HepG2 (cell line): ENCODE measurements at regions not wholly inside any gene's neighbourhood (a gene's known extent, or its start where the extent isn't known, plus 50 kb on each side); places are given as distances from the start of the nearest gene placed in this dataset.

Experiments
- ATAC-seq: fragments of 200-7000 bp; cut with Tn5 transposase; 3 replicates; pipeline ENCODE4 v1.9.1; 2020; ENCODE audit warnings: mild to moderate bottlenecking, moderate library complexity
- BruUV-seq: library from RNA; stranded (reverse); fragments of 400-500 nt; replicated peaks from 2 replicates; lab custom pipeline; 2021; lab: Mats Ljungman, UMichigan
- CTCF ChIA-PET: fragments of 300-600 bp; formaldehyde crosslinking; extraction: SDS; loops from one replicate; lab custom pipeline; 2021; ENCODE audit warnings: low total read pairs, inconsistent platforms, low intra/inter-chr PET ratio; lab: Yijun Ruan, JAX
- POLR2A ChIA-PET: fragments of 350-600 bp; sonication (Branson Sonifier 250); formaldehyde crosslinking; loops from one replicate; lab custom pipeline; 2020; ENCODE audit warnings: antibody characterized with exemption, inconsistent platforms; lab: Yijun Ruan, JAX
- DNase-seq: peaks from one replicate; pipeline ENCODE4 v3.0.0-alpha.2; 2015; ENCODE audit warnings: low spot score
- FAIRE-seq: peaks from 3 replicates; lab custom pipeline; 2011; peaks lifted over from hg19 to GRCh38; lab: Jason Lieb, UNC
- H2AFZ ChIP-seq: one replicate; pipeline ENCODE4 v1.6.1; 2011; ENCODE audit warnings: low read length, inconsistent platforms
- H3K27ac ChIP-seq: fragments of 300-600 bp; 3 replicates; pipeline ENCODE4 v1.8.0; 2011; ENCODE audit warnings: mixed run types, mild to moderate bottlenecking, mixed read lengths, low read length, inconsistent platforms; ENCODE audit not compliant: insufficient read depth; ENCODE audit errors: extremely low read length
- H3K27me3 ChIP-seq, 2 experiments: fragments of 200-600 bp in 1 of 2; 2 replicates in 1 of 2; 3 replicates in 1 of 2; pipeline versions ENCODE4 v1.6.0 to v1.8.0; 2011; ENCODE audit warnings: low read length in 2 of 2, mild to moderate bottlenecking in 2 of 2, moderate library complexity in 2 of 2, inconsistent platforms in 1 of 2; ENCODE audit not compliant: insufficient read depth in 2 of 2, control insufficient read depth in 1 of 2
- H3K36me3 ChIP-seq, 2 experiments: fragments of 200-600 bp in 1 of 2; replicated peaks in 1 of 2; 2 replicates in 1 of 2; 3 replicates in 1 of 2; pipeline versions ENCODE4 v1.5.1 to v1.8.0; 2011; ENCODE audit warnings: low read length in 2 of 2, inconsistent platforms in 1 of 2; ENCODE audit not compliant: insufficient read depth in 2 of 2, control insufficient read depth in 1 of 2
- H3K4me1 ChIP-seq: 2 replicates; pipeline ENCODE4 v1.5.1; 2012; ENCODE audit warnings: low read length, inconsistent platforms; ENCODE audit not compliant: insufficient read depth
- H3K4me2 ChIP-seq: 2 replicates; pipeline ENCODE4 v1.6.0; 2011; ENCODE audit warnings: low read depth, low read length, inconsistent platforms
- H3K4me3 ChIP-seq, 3 experiments: fragments of 200-600 bp in 1 of 3; sonication (generic), shearing (Covaris generic) in 1 of 3; replicated peaks in 1 of 3; 2 replicates each; pipeline ENCODE4 v1.5.1; 2011 to 2016; ENCODE audit warnings: low read length in 3 of 3, inconsistent platforms in 2 of 3, low read depth in 2 of 3, mild to moderate bottlenecking in 2 of 3, control low read depth in 1 of 3, mixed read lengths in 1 of 3; ENCODE audit not compliant: insufficient read depth in 1 of 3
- H3K79me2 ChIP-seq: one replicate; pipeline ENCODE4 v1.6.1; 2011; ENCODE audit warnings: low read length, inconsistent platforms; ENCODE audit not compliant: insufficient read depth
- H3K9ac ChIP-seq: 2 replicates; pipeline ENCODE4 v1.6.0; 2011; ENCODE audit warnings: mild to moderate bottlenecking, low read depth, low read length, inconsistent platforms; ENCODE audit not compliant: insufficient read depth
- H3K9me3 ChIP-seq: 2 replicates; pipeline ENCODE4 v1.5.1; 2012; ENCODE audit warnings: mild to moderate bottlenecking, low read length
- H4K20me1 ChIP-seq: 2 replicates; pipeline ENCODE4 v1.6.0; 2011; ENCODE audit warnings: inconsistent platforms, mild to moderate bottlenecking, low read length, moderate library complexity; ENCODE audit not compliant: insufficient read depth
- E2F1 ChIP-seq: sonication (generic); formaldehyde crosslinking; IDR thresholded peaks from 2 replicates; pipeline ENCODE4 v1.5.0; 2020; ENCODE audit warnings: missing genetic modification reagents
- MAF1 ChIP-seq: sonication (generic); formaldehyde crosslinking; IDR thresholded peaks from 2 replicates; pipeline ENCODE4 v1.5.0; 2020; ENCODE audit warnings: missing genetic modification reagents, borderline replicate concordance
- MEIS1 ChIP-seq: sonication (generic); formaldehyde crosslinking; IDR thresholded peaks from 2 replicates; pipeline ENCODE4 v1.9.0; 2021; ENCODE audit warnings: mild to moderate bottlenecking, missing genetic modification reagents, moderate library complexity, borderline replicate concordance
- NFRKB ChIP-seq: fragments of 450-650 bp; IDR thresholded peaks from 2 replicates; pipeline ENCODE4 v1.6.1; 2017
- SRSF9 ChIP-seq: fragments of 200-400 bp; formaldehyde crosslinking; IDR thresholded peaks from 2 replicates; pipeline ENCODE4 v1.6.1; 2018; ENCODE audit warnings: borderline replicate concordance, mild to moderate bottlenecking, low read depth, low read length; ENCODE audit not compliant: insufficient read depth, poor library complexity, severe bottlenecking
- THAP8 ChIP-seq: sonication (generic); formaldehyde crosslinking; IDR thresholded peaks from 2 replicates; pipeline ENCODE4 v1.5.1; 2020; ENCODE audit warnings: missing genetic modification reagents, mild to moderate bottlenecking, borderline replicate concordance
- ZNF143 ChIP-seq: sonication (generic); formaldehyde crosslinking; IDR thresholded peaks from 2 replicates; pipeline ENCODE4 v1.4.0; 2020; ENCODE audit warnings: missing genetic modification reagents
- ZNF382 ChIP-seq: sonication (generic); formaldehyde crosslinking; IDR thresholded peaks from 2 replicates; pipeline ENCODE4 v1.5.0; 2020; ENCODE audit warnings: missing genetic modification reagents, mild to moderate bottlenecking, borderline replicate concordance
- ZNF672 ChIP-seq: sonication (generic); formaldehyde crosslinking; IDR thresholded peaks from 2 replicates; pipeline ENCODE4 v1.8.1; 2022; ENCODE audit warnings: missing genetic modification reagents
- ZNF879 ChIP-seq: sonication (generic); formaldehyde crosslinking; IDR thresholded peaks from 2 replicates; pipeline ENCODE4 v1.8.1; 2023; ENCODE audit warnings: missing genetic modification reagents
- WGBS: methylation state at CpG from one replicate; pipeline ENCODE4 v1.1.6; 2017; ENCODE audit warnings: low lambda C conversion rate; 5-methylcytosine and 5-hydroxymethylcytosine counted together
- in situ Hi-C: cut with HindIII; loops from 2 replicates; pipeline ENCODE4 v1.10.0; 2017; ENCODE audit warnings: low pct_unique_long_range_greater_than_20kb; ENCODE audit not compliant: extremely low pct_ligation_motif_present
- intact Hi-C: fragments of 100-400 bp; cut with micrococcal nuclease; formaldehyde crosslinking; loops from one replicate; pipeline ENCODE4 v1.10.0; 2022; ENCODE audit not compliant: unreplicated experiment
- TF ChIP-seq, protein P1 (sequence below): sonication (generic); formaldehyde crosslinking; IDR thresholded peaks from 2 replicates; pipeline ENCODE4 v1.5.0; 2020; ENCODE audit warnings: mild to moderate bottlenecking, missing genetic modification reagents
- TF ChIP-seq, protein P2 (sequence below): sonication (generic); formaldehyde crosslinking; IDR thresholded peaks from one replicate; pipeline ENCODE4 v1.5.1; 2020; ENCODE audit warnings: mild to moderate bottlenecking, missing genetic modification reagents; ENCODE audit errors: not compliant biosample characterization

GRCh38 chr4:171524903-171525302 is 288.3 kb upstream of the GALNTL6 start (continued):
- no peak for TF ChIP-seq NFRKB
- TF ChIP-seq ZNF672 (CRISPR knock-in tag): no peak
- TF ChIP-seq ZNF382: no peak
- TF ChIP-seq MEIS1 (CRISPR knock-in tag): no peak
- TF ChIP-seq MAF1 (CRISPR knock-in tag): no peak
- TF ChIP-seq THAP8: no peak
- no peak for TF ChIP-seq SRSF9
- no peak for TF ChIP-seq ZNF879 (CRISPR knock-in tag)

DNA sequence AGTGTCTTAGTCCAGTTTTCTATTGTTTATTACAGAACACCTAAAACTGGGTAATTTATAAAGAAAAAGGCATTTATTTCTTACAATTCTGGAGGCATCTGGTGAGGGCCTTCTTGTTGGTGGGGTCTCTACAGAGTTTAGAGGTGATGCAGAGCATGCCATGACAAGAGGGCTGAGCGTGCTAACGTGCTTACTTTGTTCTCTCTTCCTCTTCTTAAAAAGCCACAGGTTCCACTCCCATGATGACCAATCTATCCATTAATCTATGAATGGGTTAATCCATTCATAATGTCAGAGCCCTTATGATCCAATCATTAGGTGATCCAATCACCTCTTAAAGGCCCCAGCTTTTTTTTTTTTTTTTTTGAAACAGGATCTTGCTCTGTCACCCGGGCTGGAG is 291.5 kb upstream of the GALNTL6 start:
- Histone ChIP-seq H4K20me1 (no peaks in the 10 kb centered on the region), H3K36me3 (no peaks in the 10 kb centered on the region), H3K27ac (no peak overlapping the region), H3K4me3 (no peak overlapping the region), H3K27me3 (no peaks in the 10 kb centered on the region), H2AFZ (no peak overlapping the region), H3K4me1 (no peaks in the 10 kb centered on the region), H3K9me3 (no peaks in the 10 kb centered on the region), H3K9ac (no peak overlapping the region), H3K79me2 (no peaks in the 10 kb centered on the region), H3K4me2 (no peak overlapping the region)
- ChIA-PET CTCF (no interaction called here), POLR2A (no interaction called here)
- intact Hi-C loops (no loop called here), in situ Hi-C loops (no loop called here)
- DNase-seq: no peak
- 0% methylated on average over 3 of the region's 3 CpGs for WGBS
- BruUV-seq: no TSS peak
- no peak for ATAC-seq
- FAIRE-seq: no peak
- TF ChIP-seq E2F1 (no peak), ZNF143 (no peak)
- TF ChIP-seq, protein P1, sequence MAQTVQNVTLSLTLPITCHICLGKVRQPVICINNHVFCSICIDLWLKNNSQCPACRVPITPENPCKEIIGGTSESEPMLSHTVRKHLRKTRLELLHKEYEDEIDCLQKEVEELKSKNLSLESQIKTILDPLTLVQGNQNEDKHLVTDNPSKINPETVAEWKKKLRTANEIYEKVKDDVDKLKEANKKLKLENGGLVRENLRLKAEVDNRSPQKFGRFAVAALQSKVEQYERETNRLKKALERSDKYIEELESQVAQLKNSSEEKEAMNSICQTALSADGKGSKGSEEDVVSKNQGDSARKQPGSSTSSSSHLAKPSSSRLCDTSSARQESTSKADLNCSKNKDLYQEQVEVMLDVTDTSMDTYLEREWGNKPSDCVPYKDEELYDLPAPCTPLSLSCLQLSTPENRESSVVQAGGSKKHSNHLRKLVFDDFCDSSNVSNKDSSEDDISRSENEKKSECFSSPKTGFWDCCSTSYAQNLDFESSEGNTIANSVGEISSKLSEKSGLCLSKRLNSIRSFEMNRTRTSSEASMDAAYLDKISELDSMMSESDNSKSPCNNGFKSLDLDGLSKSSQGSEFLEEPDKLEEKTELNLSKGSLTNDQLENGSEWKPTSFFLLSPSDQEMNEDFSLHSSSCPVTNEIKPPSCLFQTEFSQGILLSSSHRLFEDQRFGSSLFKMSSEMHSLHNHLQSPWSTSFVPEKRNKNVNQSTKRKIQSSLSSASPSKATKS (CRISPR knock-in tag): no peak
- TF ChIP-seq, protein P2, sequence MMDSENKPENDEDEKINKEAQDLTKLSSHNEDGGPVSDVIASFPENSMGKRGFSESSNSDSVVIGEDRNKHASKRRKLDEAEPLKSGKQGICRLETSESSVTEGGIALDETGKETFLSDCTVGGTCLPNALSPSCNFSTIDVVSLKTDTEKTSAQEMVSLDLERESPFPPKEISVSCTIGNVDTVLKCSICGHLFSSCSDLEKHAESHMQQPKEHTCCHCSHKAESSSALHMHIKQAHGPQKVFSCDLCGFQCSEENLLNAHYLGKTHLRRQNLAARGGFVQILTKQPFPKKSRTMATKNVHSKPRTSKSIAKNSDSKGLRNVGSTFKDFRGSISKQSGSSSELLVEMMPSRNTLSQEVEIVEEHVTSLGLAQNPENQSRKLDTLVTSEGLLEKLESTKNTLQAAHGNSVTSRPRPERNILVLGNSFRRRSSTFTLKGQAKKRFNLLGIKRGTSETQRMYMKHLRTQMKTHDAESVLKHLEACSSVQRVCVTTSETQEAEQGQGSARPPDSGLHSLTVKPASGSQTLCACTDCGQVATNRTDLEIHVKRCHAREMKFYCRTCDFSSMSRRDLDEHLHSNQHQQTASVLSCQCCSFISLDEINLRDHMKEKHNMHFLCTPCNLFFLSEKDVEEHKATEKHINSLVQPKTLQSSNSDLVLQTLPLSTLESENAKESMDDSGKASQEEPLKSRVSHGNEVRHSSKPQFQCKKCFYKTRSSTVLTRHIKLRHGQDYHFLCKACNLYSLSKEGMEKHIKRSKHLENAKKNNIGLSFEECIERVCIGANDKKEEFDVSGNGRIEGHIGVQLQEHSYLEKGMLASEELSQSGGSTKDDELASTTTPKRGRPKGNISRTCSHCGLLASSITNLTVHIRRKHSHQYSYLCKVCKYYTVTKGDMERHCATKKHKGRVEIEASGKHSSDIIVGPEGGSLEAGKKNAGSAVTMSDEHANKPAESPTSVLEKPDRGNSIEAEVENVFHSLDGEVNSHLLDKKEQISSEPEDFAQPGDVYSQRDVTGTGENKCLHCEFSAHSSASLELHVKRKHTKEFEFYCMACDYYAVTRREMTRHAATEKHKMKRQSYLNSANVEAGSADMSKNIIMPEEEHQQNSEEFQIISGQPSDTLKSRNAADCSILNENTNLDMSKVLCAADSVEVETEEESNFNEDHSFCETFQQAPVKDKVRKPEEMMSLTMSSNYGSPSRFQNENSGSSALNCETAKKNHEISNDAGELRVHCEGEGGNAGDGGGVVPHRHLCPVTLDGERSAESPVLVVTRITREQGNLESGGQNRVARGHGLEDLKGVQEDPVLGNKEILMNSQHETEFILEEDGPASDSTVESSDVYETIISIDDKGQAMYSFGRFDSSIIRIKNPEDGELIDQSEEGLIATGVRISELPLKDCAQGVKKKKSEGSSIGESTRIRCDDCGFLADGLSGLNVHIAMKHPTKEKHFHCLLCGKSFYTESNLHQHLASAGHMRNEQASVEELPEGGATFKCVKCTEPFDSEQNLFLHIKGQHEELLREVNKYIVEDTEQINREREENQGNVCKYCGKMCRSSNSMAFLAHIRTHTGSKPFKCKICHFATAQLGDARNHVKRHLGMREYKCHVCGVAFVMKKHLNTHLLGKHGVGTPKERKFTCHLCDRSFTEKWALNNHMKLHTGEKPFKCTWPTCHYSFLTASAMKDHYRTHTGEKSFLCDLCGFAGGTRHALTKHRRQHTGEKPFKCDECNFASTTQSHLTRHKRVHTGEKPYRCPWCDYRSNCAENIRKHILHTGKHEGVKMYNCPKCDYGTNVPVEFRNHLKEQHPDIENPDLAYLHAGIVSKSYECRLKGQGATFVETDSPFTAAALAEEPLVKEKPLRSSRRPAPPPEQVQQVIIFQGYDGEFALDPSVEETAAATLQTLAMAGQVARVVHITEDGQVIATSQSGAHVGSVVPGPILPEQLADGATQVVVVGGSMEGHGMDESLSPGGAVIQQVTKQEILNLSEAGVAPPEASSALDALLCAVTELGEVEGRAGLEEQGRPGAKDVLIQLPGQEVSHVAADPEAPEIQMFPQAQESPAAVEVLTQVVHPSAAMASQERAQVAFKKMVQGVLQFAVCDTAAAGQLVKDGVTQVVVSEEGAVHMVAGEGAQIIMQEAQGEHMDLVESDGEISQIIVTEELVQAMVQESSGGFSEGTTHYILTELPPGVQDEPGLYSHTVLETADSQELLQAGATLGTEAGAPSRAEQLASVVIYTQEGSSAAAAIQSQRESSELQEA (CRISPR knock-in tag): no peak
